Heart right ventricle (tissue), 16 donors: ENCODE measurements at regions not wholly inside any gene's neighbourhood (a gene's known extent, or its start where the extent isn't known, plus 50 kb on each side); places are given as distances from the start of the nearest gene placed in this dataset.
"Not testable (repeated sequence)": the region's sequence is repeated elsewhere in the genome, so short reads cannot be mapped to it uniquely, and the experiment has no call there.

Source experiments
- ATAC-seq, 8 donors: fragments of 200-7000 bp; cut with Tn5 transposase; one replicate each; pipeline ENCODE4 v1.9.1; 2020; ENCODE audit warnings: mild to moderate bottlenecking in 8 of 8, moderate library complexity in 8 of 8, moderate number of reproducible peaks in 1 of 8
- DNase-seq, 2 donors: peaks; one replicate each; pipeline ENCODE4 v3.0.0-alpha.2; 2020
- H3K27ac ChIP-seq, 10 donors: fragments of 200-600 bp; sonication (generic) in 2 of 10; one replicate each; pipeline versions ENCODE4 v1.5.0 to v1.8.0; 2020 to 2022; ENCODE audit warnings: mild to moderate bottlenecking in 3 of 10
- H3K27me3 ChIP-seq, 7 donors: fragments of 200-600 bp; one replicate each; pipeline ENCODE4 v1.8.0; 2021 to 2022; ENCODE audit warnings: mild to moderate bottlenecking in 2 of 7
- H3K36me3 ChIP-seq, 9 donors: fragments of 200-600 bp; sonication (generic) in 1 of 9; one replicate each; pipeline versions ENCODE4 v1.5.0 to v1.8.0; 2020 to 2022; ENCODE audit warnings: mild to moderate bottlenecking in 2 of 9
- H3K4me1 ChIP-seq, 9 donors: fragments of 200-600 bp; sonication (generic) in 1 of 9; one replicate each; pipeline versions ENCODE4 v1.5.0 to v1.8.0; 2020 to 2022; ENCODE audit warnings: mild to moderate bottlenecking in 4 of 9
- H3K4me3 ChIP-seq, 10 donors: fragments of 200-600 bp; sonication (generic) in 2 of 10; one replicate each; pipeline versions ENCODE4 v1.5.0 to v1.8.0; 2020 to 2022; ENCODE audit warnings: mild to moderate bottlenecking in 7 of 10, moderate library complexity in 2 of 10
- H3K9me3 ChIP-seq, 11 donors: fragments of 200-600 bp in 10 of 11; sonication (generic) in 2 of 11; one replicate each; pipeline versions ENCODE4 v1.5.0 to v1.8.0; 2013 to 2022; ENCODE audit warnings: mild to moderate bottlenecking in 2 of 11, control low read depth in 1 of 11, moderate library complexity in 1 of 11
- CTCF ChIP-seq, 9 donors: fragments of 200-600 bp; sonication (generic) in 2 of 9; IDR thresholded peaks; one replicate each; pipeline versions ENCODE4 v1.5.0 to v1.8.0; 2021 to 2022; ENCODE audit warnings: antibody characterized with exemption in 9 of 9, mild to moderate bottlenecking in 5 of 9, moderate library complexity in 1 of 9
- WGBS, 2 donors: extraction: QIAGEN DNeasy Blood & Tissue Kit; methylation state at CpG; one replicate each; pipeline ENCODE4 v1.1.7; 2013; ENCODE audit warnings: inconsistent platforms in 1 of 2; 5-methylcytosine and 5-hydroxymethylcytosine counted together
- intact Hi-C, 10 donors: fragments of 100-400 bp; cut with DNase I; formaldehyde crosslinking; loops; one replicate each; pipeline versions ENCODE4 v1.11.1 to v1.14.2; 2022
- donor health status: Arrhythmogenic right ventricular cardiomyopathy.
- donor health status: ischemic (EF 13 %, LVEDD 7.1; RV severe dilation, severe dysfunction).
- donor health status: healthy with polysubstance abuse.
- donor health status: DM: no; HTN: yes; CAD: no.
- donor health status: DM: no; HTN: no; CAD: no.
- donor health status: ischemic (EF 25% LVEDD 6.9; RV normal size, moderate dysfunction).
- donor health status: ischemic (EF 25% LVEDD 5.7; RV mildly dilated, moderate dysfunction).
- donor health status: healthy.
- donor health status: DM: yes; HTN: yes; CAD: no.
- donor health status: Ischemic cardiomyopathy.
- donor health status: ischemic (EF 35%, LVEDD 5.7; RV mildly dilated, moderate dysfunction).
- donor health status: nonischemic (EF 11% LVEDD 7.7; RV severe dilation, severe dysfunction).
- donor health status: DM: yes; HTN: yes; CAD: no.
- donor health status: PGD.
- donor health status: ischemic (EF 29% LVEDD 5.4; RV normal size, mild dysfunction).
- donor health status: nonischemic (EF 23%, LVEDD 6.1; RV moderate dilation, normal function).

- DNase-seq = no peak
- Histone ChIP-seq H3K27me3 (no peaks in the 10 kb centered on the region), H3K4me1 (no peaks in the 10 kb centered on the region), H3K4me3 (no peak overlapping the region), H3K9me3 (peaks cover 0 to 15% (median 6%) of the 10 kb centered on the region in 11 donors), H3K36me3 (no peaks in the 10 kb centered on the region), H3K27ac (no peak overlapping the region)
- TF ChIP-seq CTCF (IDR thresholded peaks at IDR 0.05) = no peak
- WGBS, 2 donors = 33 to 37% methylated on average over 7 of the region's 7 CpGs
- intact Hi-C loops = no loop called here
- no peak for ATAC-seq
Measured at GRCh38 chr6:98384334-98384733, 450.0 kb upstream of the POU3F2 start.

GRCh38 chr6:98384801-98385200 is 449.6 kb upstream of the POU3F2 start:
- H3K27ac ChIP-seq = no peak overlapping the region
- no peak overlapping the region for H3K4me3 ChIP-seq
- intact Hi-C loops = no loop called here
- TF ChIP-seq CTCF (IDR thresholded peaks at IDR 0.05) = no peak
- H3K4me1 ChIP-seq = no peaks in the 10 kb centered on the region
- no peaks in the 10 kb centered on the region for H3K36me3 ChIP-seq
- H3K27me3 ChIP-seq = no peaks in the 10 kb centered on the region
- no peak for ATAC-seq
- WGBS, 2 donors = 58 to 61% methylated on average over 6 of the region's 6 CpGs
- H3K9me3 ChIP-seq = peaks cover 0 to 15% (median 6%) of the 10 kb centered on the region in 11 donors
- DNase-seq = no peak

- no peaks in the 10 kb centered on the region for H3K27me3 ChIP-seq
- DNase-seq = no peak
- no peaks in the 10 kb centered on the region for H3K9me3 ChIP-seq
- H3K36me3 ChIP-seq = no peaks in the 10 kb centered on the region
- ATAC-seq = no peak
- intact Hi-C loops = no loop called here
- WGBS, 2 donors = 56 to 63% methylated on average over 1 of the region's 1 CpG
- H3K4me1 ChIP-seq = no peaks in the 10 kb centered on the region
- no peak overlapping the region for H3K27ac ChIP-seq
- H3K4me3 ChIP-seq = no peak overlapping the region
- no peak for TF ChIP-seq CTCF (IDR thresholded peaks at IDR 0.05)
Measured at GRCh38 chr6:98395610-98396166, 438.7 kb upstream of the POU3F2 start.

- peaks cover 0 to 18% (median 2%) of the 10 kb centered on the region in 11 donors for H3K9me3 ChIP-seq
- H3K27me3 ChIP-seq = no peaks in the 10 kb centered on the region
- ATAC-seq (no peak), DNase-seq (no peak)
- H3K4me1 ChIP-seq = no peaks in the 10 kb centered on the region
- TF ChIP-seq CTCF (IDR thresholded peaks at IDR 0.05) = no peak
- WGBS, 2 donors = 62 to 65% methylated on average over 2 of the region's 2 CpGs
- no peaks in the 10 kb centered on the region for H3K36me3 ChIP-seq
- intact Hi-C loops = no loop called here
- no peak overlapping the region for H3K4me3 ChIP-seq
- no peak overlapping the region for H3K27ac ChIP-seq
Measured at GRCh38 chr6:98416027-98416426, 418.3 kb upstream of the POU3F2 start.

GRCh38 chr6:98416497-98417158 is 417.7 kb upstream of the POU3F2 start:
- intact Hi-C loops, H3K4me1 ChIP-seq, H3K27ac ChIP-seq, H3K36me3 ChIP-seq, ATAC-seq, H3K27me3 ChIP-seq, H3K4me3 ChIP-seq, DNase-seq: not testable (repeated sequence)
- H3K9me3 ChIP-seq = peaks cover 0 to 18% (median 2%) of the 10 kb centered on the region in 11 donors
- WGBS, 2 donors = 81 to 88% methylated on average over 22 to 29 of the region's 30 CpGs
